Thyroid gland (tissue), 4 donors: ENCODE measurements at regions not wholly inside any gene's neighbourhood (a gene's known extent, or its start where the extent isn't known, plus 50 kb on each side); places are given as distances from the start of the nearest gene placed in this dataset.

Source experiments
- DNase-seq, 2 donors: peaks; one replicate each; pipeline ENCODE4 v3.0.0-alpha.2; 2019
- H3K27ac ChIP-seq, 3 donors: fragments of 200-600 bp; sonication (generic); 1 replicate in 2 of 3; 2 replicates in 1 of 3; pipeline ENCODE4 v1.5.1; 2016 to 2019; ENCODE audit warnings: mild to moderate bottlenecking in 1 of 3, moderate library complexity in 1 of 3
- H3K27me3 ChIP-seq: fragments of 200-600 bp; sonication (generic); one replicate; pipeline ENCODE4 v1.5.1; 2019
- H3K36me3 ChIP-seq, 2 donors: fragments of 200-600 bp; sonication (generic); one replicate each; pipeline ENCODE4 v1.5.1; 2016 to 2019
- H3K4me1 ChIP-seq, 2 donors: fragments of 200-600 bp; sonication (generic); one replicate each; pipeline ENCODE4 v1.5.1; 2017 to 2019
- H3K4me3 ChIP-seq, 3 donors: fragments of 200-600 bp; sonication (generic); replicated peaks in 1 of 3; 1 replicate in 2 of 3; 2 replicates in 1 of 3; pipeline ENCODE4 v1.5.1; 2016; ENCODE audit warnings: mild to moderate bottlenecking in 1 of 3
- H3K9me3 ChIP-seq: fragments of 200-600 bp; sonication (generic); one replicate; pipeline ENCODE4 v1.5.1; 2017
- POLR2A ChIP-seq, 2 donors: fragments of 450-650 bp; IDR thresholded peaks; one replicate each; pipeline ENCODE4 v1.6.1; 2017; ENCODE audit warnings: antibody characterized with exemption in 2 of 2, mild to moderate bottlenecking in 2 of 2, moderate library complexity in 1 of 2
- WGBS, 2 donors: methylation state at CpG; one replicate each; pipeline ENCODE4 v1.1.5; 2017; 5-methylcytosine and 5-hydroxymethylcytosine counted together
- intact Hi-C: fragments of 100-400 bp; cut with DNase I; formaldehyde crosslinking; loops from one replicate; pipeline ENCODE4 v1.15.1; 2023
- TF ChIP-seq, protein P1 (sequence below), 6 experiments: fragments of 200-600 bp in 3 of 6; fragments of 450-650 bp in 3 of 6; sonication (generic) in 3 of 6; IDR thresholded peaks; one replicate each; pipeline ENCODE4 v1.5.1; 2016 to 2019; ENCODE audit warnings: antibody characterized with exemption in 6 of 6, mild to moderate bottlenecking in 2 of 6, inconsistent platforms in 1 of 6, moderate library complexity in 1 of 6

DNA sequence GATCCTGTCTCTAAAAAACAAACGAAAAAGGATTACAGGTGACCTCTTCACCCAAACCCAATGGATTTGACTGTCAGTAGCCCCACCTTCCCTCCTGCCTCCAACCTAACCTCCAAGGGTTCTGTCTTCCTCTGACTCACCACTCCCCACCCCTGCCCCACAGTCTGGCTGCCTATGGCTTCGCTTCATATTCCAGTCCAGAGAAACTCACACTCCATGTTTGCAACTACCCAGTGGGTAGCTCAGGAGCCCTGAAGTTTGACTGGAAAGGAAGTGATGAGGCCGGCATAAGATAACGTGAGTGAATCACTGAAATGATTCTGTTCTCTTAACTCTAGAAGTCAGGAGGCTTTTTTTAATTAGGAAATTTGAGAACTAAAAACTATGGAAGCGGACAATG lies 303.9 kb downstream of the FOXO1 start:
- DNase-seq = no peak
- no peaks in the 10 kb centered on the region for H3K9me3 ChIP-seq
- WGBS, 2 donors = 94 to 98% methylated on average over 5 of the region's 5 CpGs
- H3K27ac ChIP-seq = no peak overlapping the region
- no peaks in the 10 kb centered on the region for H3K27me3 ChIP-seq
- intact Hi-C loops = no loop called here
- no peak for TF ChIP-seq POLR2A (IDR thresholded peaks at IDR 0.05)
- TF ChIP-seq, protein P1, sequence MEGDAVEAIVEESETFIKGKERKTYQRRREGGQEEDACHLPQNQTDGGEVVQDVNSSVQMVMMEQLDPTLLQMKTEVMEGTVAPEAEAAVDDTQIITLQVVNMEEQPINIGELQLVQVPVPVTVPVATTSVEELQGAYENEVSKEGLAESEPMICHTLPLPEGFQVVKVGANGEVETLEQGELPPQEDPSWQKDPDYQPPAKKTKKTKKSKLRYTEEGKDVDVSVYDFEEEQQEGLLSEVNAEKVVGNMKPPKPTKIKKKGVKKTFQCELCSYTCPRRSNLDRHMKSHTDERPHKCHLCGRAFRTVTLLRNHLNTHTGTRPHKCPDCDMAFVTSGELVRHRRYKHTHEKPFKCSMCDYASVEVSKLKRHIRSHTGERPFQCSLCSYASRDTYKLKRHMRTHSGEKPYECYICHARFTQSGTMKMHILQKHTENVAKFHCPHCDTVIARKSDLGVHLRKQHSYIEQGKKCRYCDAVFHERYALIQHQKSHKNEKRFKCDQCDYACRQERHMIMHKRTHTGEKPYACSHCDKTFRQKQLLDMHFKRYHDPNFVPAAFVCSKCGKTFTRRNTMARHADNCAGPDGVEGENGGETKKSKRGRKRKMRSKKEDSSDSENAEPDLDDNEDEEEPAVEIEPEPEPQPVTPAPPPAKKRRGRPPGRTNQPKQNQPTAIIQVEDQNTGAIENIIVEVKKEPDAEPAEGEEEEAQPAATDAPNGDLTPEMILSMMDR (IDR thresholded peaks at IDR 0.05) = no peak
- no peaks in the 10 kb centered on the region for H3K36me3 ChIP-seq
- H3K4me1 ChIP-seq = no peaks in the 10 kb centered on the region
- H3K4me3 ChIP-seq = no peak overlapping the region

DNA sequence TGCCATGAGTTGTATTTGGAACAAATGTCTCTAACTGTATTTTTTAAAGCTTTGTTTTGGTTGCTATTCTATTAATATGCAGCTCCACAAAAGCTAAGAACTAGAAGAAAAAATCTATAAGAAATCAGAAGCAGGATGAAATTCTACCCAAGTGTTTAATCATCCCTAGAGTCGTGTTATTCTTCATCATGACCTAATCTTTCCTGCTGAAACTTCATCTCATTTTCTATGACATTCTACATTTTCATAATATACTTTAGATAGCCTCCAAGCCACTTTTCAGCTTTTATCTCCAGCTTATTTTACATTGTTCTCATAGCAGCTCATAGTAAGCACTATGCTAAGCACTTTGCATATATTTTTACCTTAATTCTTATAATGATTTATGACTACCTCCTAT lies 302.8 kb downstream of the FOXO1 start:
- intact Hi-C loops = no loop called here
- DNase-seq = no peak
- H3K4me1 ChIP-seq = no peaks in the 10 kb centered on the region
- H3K36me3 ChIP-seq = no peaks in the 10 kb centered on the region
- no peaks in the 10 kb centered on the region for H3K27me3 ChIP-seq
- 74 to 81% methylated on average over 1 of the region's 1 CpG for WGBS, 2 donors
- H3K9me3 ChIP-seq = no peaks in the 10 kb centered on the region
- no peak overlapping the region for H3K27ac ChIP-seq
- H3K4me3 ChIP-seq = no peak overlapping the region
- TF ChIP-seq POLR2A (IDR thresholded peaks at IDR 0.05) = no peak
- TF ChIP-seq, protein P1 (IDR thresholded peaks at IDR 0.05) = no peak

DNA sequence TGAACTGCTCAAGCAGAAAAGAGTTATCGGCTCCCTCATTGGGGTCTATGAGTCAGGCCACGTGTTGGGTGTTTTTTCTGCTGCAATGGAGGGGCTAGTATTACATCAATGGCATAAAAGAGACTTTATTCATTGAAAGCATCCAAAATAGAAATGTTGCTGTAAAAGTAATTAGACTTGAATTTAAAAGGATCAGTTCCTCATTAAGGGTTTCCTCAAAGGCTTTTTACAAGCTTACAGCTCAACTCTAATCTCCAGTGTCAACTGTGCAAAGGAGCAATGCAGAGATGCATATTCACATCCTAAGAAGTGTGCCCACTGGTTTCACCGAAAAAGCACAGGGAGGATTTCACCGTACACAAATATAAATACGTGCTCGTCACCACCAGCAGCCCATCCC lies 300.3 kb downstream of the FOXO1 start:
- H3K9me3 ChIP-seq = no peaks in the 10 kb centered on the region
- H3K4me3 ChIP-seq = no peak overlapping the region
- no peaks in the 10 kb centered on the region for H3K36me3 ChIP-seq
- DNase-seq = no peak
- no peak overlapping the region for H3K27ac ChIP-seq
- TF ChIP-seq, protein P1 (IDR thresholded peaks at IDR 0.05) = no peak
- no peak for TF ChIP-seq POLR2A (IDR thresholded peaks at IDR 0.05)
- 79 to 82% methylated on average over 6 of the region's 6 CpGs for WGBS, 2 donors
- H3K4me1 ChIP-seq = no peaks in the 10 kb centered on the region
- intact Hi-C loops = no loop called here
- H3K27me3 ChIP-seq = no peaks in the 10 kb centered on the region

DNA sequence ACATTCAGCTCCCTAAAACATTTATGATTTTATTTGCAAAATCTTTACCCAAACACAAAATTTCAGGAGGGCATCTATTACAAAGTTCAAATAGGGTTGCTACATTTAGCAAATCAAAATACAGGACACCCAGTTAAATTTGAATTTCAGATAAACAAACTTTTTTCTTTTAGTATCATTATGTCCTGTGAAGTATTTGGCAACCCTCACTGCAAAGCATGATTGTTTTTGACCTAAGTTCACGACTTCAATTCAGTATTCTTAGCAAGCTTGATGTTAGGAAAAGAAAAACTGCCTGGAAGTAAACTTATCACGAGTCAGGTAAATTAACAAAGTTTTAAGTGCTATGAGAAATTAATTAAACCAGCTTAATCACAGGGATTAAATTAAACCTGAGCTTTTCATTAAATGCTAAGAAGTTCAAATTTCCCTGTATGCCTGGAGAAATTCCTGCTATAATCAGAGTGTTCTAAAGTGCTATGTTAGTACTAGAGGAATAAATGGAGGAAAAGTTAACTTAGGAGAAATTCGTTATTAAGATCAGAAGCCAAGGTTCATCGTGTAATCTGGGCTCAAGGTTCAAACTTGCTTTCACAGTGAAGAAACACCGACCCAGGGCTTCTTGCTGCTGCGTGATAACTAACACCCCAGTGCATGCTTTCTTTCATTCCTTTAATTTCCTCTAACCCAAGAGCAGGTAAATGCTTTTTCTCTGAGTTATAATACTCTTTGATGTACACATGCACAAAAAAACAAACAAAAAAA lies 298.1 kb downstream of the FOXO1 start:
- DNase-seq = no peak
- Histone ChIP-seq H3K27me3 (no peaks in the 10 kb centered on the region), H3K9me3 (no peaks in the 10 kb centered on the region), H3K4me3 (no peak overlapping the region), H3K4me1 (peaks cover 7 to 11% of the 10 kb centered on the region in 2 donors), H3K36me3 (no peaks in the 10 kb centered on the region), H3K27ac (no peak overlapping the region)
- intact Hi-C loops = no loop called here
- no peak for TF ChIP-seq POLR2A (IDR thresholded peaks at IDR 0.05)
- TF ChIP-seq, protein P1 (IDR thresholded peaks at IDR 0.05) = no peak
- 76 to 82% methylated on average over 6 of the region's 6 CpGs for WGBS, 2 donors

DNA sequence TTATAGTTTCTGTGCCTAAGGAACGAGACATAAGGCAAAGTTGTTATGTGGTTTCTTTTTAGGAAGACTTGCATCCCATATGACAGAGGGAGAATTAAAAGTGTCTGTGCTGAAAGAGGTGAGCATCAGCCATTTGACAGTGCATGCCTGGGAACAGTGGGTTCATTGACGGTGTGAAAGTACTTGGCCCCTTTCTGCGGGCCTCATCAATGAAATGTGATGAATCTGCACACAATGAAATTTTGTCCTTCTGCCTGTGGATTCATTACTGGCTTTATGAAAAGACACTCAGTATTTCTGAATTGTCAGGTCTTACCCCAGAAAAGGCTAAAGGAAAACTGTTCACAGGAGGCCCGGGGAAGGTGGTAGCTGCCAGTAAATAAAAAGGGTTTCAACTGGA lies 295.8 kb downstream of the FOXO1 start:
- Histone ChIP-seq H3K27ac (no peak overlapping the region), H3K27me3 (no peaks in the 10 kb centered on the region), H3K4me3 (no peak overlapping the region), H3K4me1 (peaks cover 7 to 11% of the 10 kb centered on the region in 2 donors), H3K36me3 (no peaks in the 10 kb centered on the region), H3K9me3 (no peaks in the 10 kb centered on the region)
- DNase-seq = no peak
- 92 to 94% methylated on average over 4 of the region's 4 CpGs for WGBS, 2 donors
- intact Hi-C loops = no loop called here
- TF ChIP-seq POLR2A (IDR thresholded peaks at IDR 0.05) = no peak
- TF ChIP-seq, protein P1 (IDR thresholded peaks at IDR 0.05) = no peak
